Endothelial cell of umbilical vein (primary cell): ENCODE measurements at regions not wholly inside any gene's neighbourhood (a gene's known extent, or its start where the extent isn't known, plus 50 kb on each side); places are given as distances from the start of the nearest gene placed in this dataset.

Experiments used
- BruUV-seq: library from RNA; stranded (reverse); fragments of 400-500 nt; replicated peaks from 2 replicates; lab custom pipeline; 2021; lab: Mats Ljungman, UMichigan
- CTCF ChIA-PET: fragments of 300-600, 350-600 bp; sonication (Branson Sonifier 250); formaldehyde crosslinking; loops from one replicate; lab custom pipeline; 2021; ENCODE audit warnings: antibody characterized with exemption, inconsistent platforms; lab: Charles Lee
- POLR2A ChIA-PET: fragments of 300-600, 350-600 bp; sonication (Branson Sonifier 250); formaldehyde crosslinking; loops from one replicate; lab custom pipeline; 2021; ENCODE audit warnings: antibody characterized with exemption, inconsistent platforms; lab: Charles Lee
- DNase-seq: peaks from one replicate; pipeline ENCODE4 v3.0.0-alpha.2; 2011; ENCODE audit warnings: low read depth, low spot score
- FAIRE-seq: peaks from 2 replicates; lab custom pipeline; 2011; peaks lifted over from hg19 to GRCh38; lab: Jason Lieb, UNC
- H2AFZ ChIP-seq: 2 replicates; pipeline ENCODE4 v1.6.0; 2012; ENCODE audit warnings: low read depth, low read length, control low read depth, inconsistent platforms
- H3K27ac ChIP-seq: 2 replicates; pipeline ENCODE4 v1.5.1; 2011; ENCODE audit warnings: low read depth, mild to moderate bottlenecking, control low read depth, low read length, moderate library complexity; ENCODE audit not compliant: insufficient read depth
- H3K27me3 ChIP-seq, 2 experiments: 2 replicates each; pipeline versions ENCODE4 v1.6.0 to v1.6.1; 2011; ENCODE audit warnings: low read length in 2 of 2, mixed read lengths in 1 of 2; ENCODE audit not compliant: control insufficient read depth in 2 of 2, insufficient read depth in 2 of 2
- H3K36me3 ChIP-seq, 2 experiments: 2 replicates in 1 of 2; 3 replicates in 1 of 2; pipeline ENCODE4 v1.5.1; 2011; ENCODE audit warnings: low read length in 2 of 2, mild to moderate bottlenecking in 1 of 2, moderate library complexity in 1 of 2; ENCODE audit not compliant: control insufficient read depth in 2 of 2, insufficient read depth in 2 of 2; ENCODE audit errors: extremely low read depth in 1 of 2
- H3K4me1 ChIP-seq: 3 replicates; pipeline ENCODE4 v1.5.1; 2011; ENCODE audit warnings: mild to moderate bottlenecking, low read length; ENCODE audit not compliant: control insufficient read depth, insufficient read depth; ENCODE audit errors: extremely low read depth
- H3K4me2 ChIP-seq: 2 replicates; pipeline ENCODE4 v1.6.1; 2011; ENCODE audit warnings: low read length, control low read depth, mixed read lengths; ENCODE audit not compliant: insufficient read depth
- H3K4me3 ChIP-seq, 3 experiments: fragments of 200-600 bp in 1 of 3; sonication (generic), shearing (Covaris generic) in 1 of 3; replicated peaks in 1 of 3; 2 replicates each; pipeline ENCODE4 v1.5.1; 2011 to 2016; ENCODE audit warnings: control low read depth in 3 of 3, low read length in 3 of 3, mild to moderate bottlenecking in 2 of 3, inconsistent platforms in 1 of 3, low read depth in 1 of 3, moderate library complexity in 1 of 3; ENCODE audit not compliant: insufficient read depth in 1 of 3
- H3K79me2 ChIP-seq: 2 replicates; pipeline ENCODE4 v1.6.0; 2012; ENCODE audit warnings: low read length, inconsistent platforms; ENCODE audit not compliant: control insufficient read depth, insufficient read depth
- H3K9ac ChIP-seq: replicated peaks from 2 replicates; pipeline ENCODE3; 2011; ENCODE audit warnings: low read length, control low read depth; ENCODE audit not compliant: insufficient read depth; ENCODE audit errors: extremely low read depth
- H3K9me1 ChIP-seq: replicated peaks from 3 replicates; pipeline ENCODE4 v1.6.0; 2011; ENCODE audit warnings: mild to moderate bottlenecking, low read length; ENCODE audit not compliant: control insufficient read depth, insufficient read depth; ENCODE audit errors: extremely low read depth
- H3K9me3 ChIP-seq: replicated peaks from 2 replicates; pipeline ENCODE4 v1.5.1; 2012; ENCODE audit warnings: low read length, inconsistent platforms; ENCODE audit not compliant: control insufficient read depth, insufficient read depth
- H4K20me1 ChIP-seq: replicated peaks from 2 replicates; pipeline ENCODE3; 2011; ENCODE audit warnings: mild to moderate bottlenecking, low read length; ENCODE audit not compliant: control insufficient read depth, insufficient read depth; ENCODE audit errors: extremely low read depth
- CTCF ChIP-seq, 2 donors: IDR thresholded peaks; 1 replicate in 1 of 2; 2 replicates in 1 of 2; pipeline ENCODE4 v1.5.1; 2011; ENCODE audit warnings: low read length in 2 of 2, mild to moderate bottlenecking in 2 of 2, moderate library complexity in 2 of 2, control low read depth in 1 of 2, inconsistent platforms in 1 of 2, low read depth in 1 of 2; ENCODE audit not compliant: insufficient read depth in 1 of 2; ENCODE audit errors: extremely low read depth in 1 of 2
- EZH2 ChIP-seq: IDR thresholded peaks from 2 replicates; pipeline ENCODE4 v1.6.1; 2012; ENCODE audit warnings: borderline replicate concordance, low read depth, mild to moderate bottlenecking, moderate library complexity, low read length, inconsistent platforms; ENCODE audit not compliant: severe bottlenecking
- FOS ChIP-seq: IDR thresholded peaks from 2 replicates; pipeline ENCODE4 v1.6.1; 2011; ENCODE audit warnings: mild to moderate bottlenecking, low read length, moderate library complexity, borderline replicate concordance; ENCODE audit not compliant: insufficient read depth
- JUN ChIP-seq: IDR thresholded peaks from 2 replicates; pipeline ENCODE4 v1.6.1; 2011; ENCODE audit warnings: borderline replicate concordance, low read depth; ENCODE audit not compliant: insufficient read length, insufficient read depth
- MAX ChIP-seq: IDR thresholded peaks from 2 replicates; pipeline ENCODE4 v1.6.1; 2011; ENCODE audit not compliant: insufficient read depth, insufficient read length
- MYC ChIP-seq: IDR thresholded peaks from one replicate; pipeline ENCODE4 v1.6.1; 2011; ENCODE audit warnings: mild to moderate bottlenecking, low read depth, low read length
- POLR2A ChIP-seq: IDR thresholded peaks from 2 replicates; pipeline ENCODE4 v1.6.1; 2012; ENCODE audit warnings: low read depth, mild to moderate bottlenecking, control low read depth, low read length
- POLR2AphosphoS5 ChIP-seq: IDR thresholded peaks from 2 replicates; pipeline ENCODE4 v1.6.1; 2012; ENCODE audit warnings: low read depth, mild to moderate bottlenecking, control low read depth, low read length, moderate library complexity; ENCODE audit not compliant: insufficient read depth
- dilution Hi-C: fragments of 300-500 bp; cut with MboI; formaldehyde crosslinking; loops from one replicate; pipeline ENCODE4 v1.15.0; 2019; ENCODE audit warnings: low sequenced_read_pairs; ENCODE audit not compliant: extremely low pct_ligation_motif_present
- intact Hi-C: fragments of 100-400 bp; cut with micrococcal nuclease; formaldehyde crosslinking; loops from one replicate; pipeline ENCODE4 v1.10.0; 2022

GRCh38 chr5:16392718-16393117 is 72.9 kb downstream of the ZNF622 start:
- Histone ChIP-seq H3K9ac (no peak overlapping the region), H3K27me3 (no peaks in the 10 kb centered on the region), H3K4me2 (no peak overlapping the region), H3K9me1 (no peaks in the 10 kb centered on the region), H4K20me1 (no peaks in the 10 kb centered on the region), H3K4me1 (no peaks in the 10 kb centered on the region), H3K9me3 (no peaks in the 10 kb centered on the region), H3K36me3 (no peaks in the 10 kb centered on the region), H3K27ac (no peak overlapping the region), H3K79me2 (no peaks in the 10 kb centered on the region), H3K4me3 (no peak overlapping the region), H2AFZ (no peak overlapping the region)
- no TSS peak for BruUV-seq
- intact Hi-C loops, result no loop called here
- no peak for TF ChIP-seq CTCF (IDR thresholded peaks at IDR 0.05; ENCODE audit: extremely low read depth in 1 of 2, insufficient read depth in 1 of 2, low read depth in 1 of 2, low read length in 2 of 2)
- no peak for TF ChIP-seq FOS
- no peak for TF ChIP-seq EZH2
- TF ChIP-seq POLR2A, result no peak
- TF ChIP-seq MAX, result no peak
- TF ChIP-seq JUN, result no peak
- no peak for TF ChIP-seq POLR2AphosphoS5
- TF ChIP-seq MYC, result no peak
- dilution Hi-C loops, result no loop called here
- DNase-seq (no peak), FAIRE-seq (no peak)
- CTCF ChIA-PET, result no interaction called here
- POLR2A ChIA-PET, result no interaction called here
